SK-N-SH treated with all-trans-retinoic acid at 6 μM for 48 hours (cell line): ENCODE measurements at regions not wholly inside any gene's neighbourhood (a gene's known extent, or its start where the extent isn't known, plus 50 kb on each side); places are given as distances from the start of the nearest gene placed in this dataset.

Experiments used
- GLIS3 ChIP-seq: fragments of 250-450 bp; sonication (Bioruptor Pico); IDR thresholded peaks from 2 replicates; pipeline ENCODE4 v1.5.0; 2020; ENCODE audit warnings: mild to moderate bottlenecking, moderate library complexity
- ZC3H10 ChIP-seq: fragments of 250-450 bp; sonication (Bioruptor Pico); IDR thresholded peaks from 2 replicates; pipeline ENCODE4 v1.5.1; 2021; ENCODE audit warnings: mild to moderate bottlenecking, moderate library complexity
- ZFP3 ChIP-seq: fragments of 250-450 bp; sonication (Bioruptor Pico); IDR thresholded peaks from 2 replicates; pipeline ENCODE4 v1.5.0; 2020; ENCODE audit warnings: mild to moderate bottlenecking, moderate library complexity
- TF ChIP-seq, protein P1 (sequence below): fragments of 250-450 bp; sonication (Bioruptor Pico); IDR thresholded peaks from 2 replicates; pipeline ENCODE4 v1.5.1; 2021; ENCODE audit warnings: mild to moderate bottlenecking, moderate library complexity
- TF ChIP-seq, protein P2 (sequence below): fragments of 250-450 bp; sonication (Bioruptor Pico); IDR thresholded peaks from 2 replicates; pipeline ENCODE4 v1.8.0; 2021; ENCODE audit warnings: low read depth, mild to moderate bottlenecking, moderate library complexity, borderline replicate concordance
- TF ChIP-seq, protein P3 (sequence below): fragments of 250-450 bp; sonication (Bioruptor Pico); IDR thresholded peaks from 2 replicates; pipeline ENCODE4 v1.8.0; 2020; ENCODE audit warnings: mild to moderate bottlenecking, moderate library complexity, borderline replicate concordance

DNA sequence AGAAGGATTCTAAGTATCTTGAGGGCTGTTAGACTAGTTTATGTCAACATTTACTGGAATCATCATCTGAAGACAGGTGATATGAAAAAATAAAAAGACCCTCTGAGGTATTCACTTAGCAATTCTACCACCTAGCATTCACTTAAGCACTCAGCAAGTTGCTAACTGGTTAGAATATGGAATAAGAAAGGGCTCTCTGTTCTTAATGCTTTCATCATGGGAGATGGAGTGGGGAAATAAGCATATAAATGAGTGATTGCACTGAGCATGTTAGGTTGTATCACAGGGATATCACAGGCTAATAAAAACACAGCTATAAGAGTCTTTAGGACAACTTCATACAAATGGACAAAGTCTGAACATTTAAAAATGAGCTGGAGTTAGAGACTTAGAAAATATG, 1238.8 kb downstream of the CDH11 start:
- TF ChIP-seq, protein P1, sequence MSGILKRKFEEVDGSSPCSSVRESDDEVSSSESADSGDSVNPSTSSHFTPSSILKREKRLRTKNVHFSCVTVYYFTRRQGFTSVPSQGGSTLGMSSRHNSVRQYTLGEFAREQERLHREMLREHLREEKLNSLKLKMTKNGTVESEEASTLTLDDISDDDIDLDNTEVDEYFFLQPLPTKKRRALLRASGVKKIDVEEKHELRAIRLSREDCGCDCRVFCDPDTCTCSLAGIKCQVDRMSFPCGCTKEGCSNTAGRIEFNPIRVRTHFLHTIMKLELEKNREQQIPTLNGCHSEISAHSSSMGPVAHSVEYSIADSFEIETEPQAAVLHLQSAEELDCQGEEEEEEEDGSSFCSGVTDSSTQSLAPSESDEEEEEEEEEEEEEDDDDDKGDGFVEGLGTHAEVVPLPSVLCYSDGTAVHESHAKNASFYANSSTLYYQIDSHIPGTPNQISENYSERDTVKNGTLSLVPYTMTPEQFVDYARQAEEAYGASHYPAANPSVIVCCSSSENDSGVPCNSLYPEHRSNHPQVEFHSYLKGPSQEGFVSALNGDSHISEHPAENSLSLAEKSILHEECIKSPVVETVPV (CRISPR knock-in tag), result no peak
- TF ChIP-seq ZFP3 (CRISPR knock-in tag) (no peak), ZC3H10 (no peak), GLIS3 (CRISPR knock-in tag) (no peak)
- TF ChIP-seq, protein P2, sequence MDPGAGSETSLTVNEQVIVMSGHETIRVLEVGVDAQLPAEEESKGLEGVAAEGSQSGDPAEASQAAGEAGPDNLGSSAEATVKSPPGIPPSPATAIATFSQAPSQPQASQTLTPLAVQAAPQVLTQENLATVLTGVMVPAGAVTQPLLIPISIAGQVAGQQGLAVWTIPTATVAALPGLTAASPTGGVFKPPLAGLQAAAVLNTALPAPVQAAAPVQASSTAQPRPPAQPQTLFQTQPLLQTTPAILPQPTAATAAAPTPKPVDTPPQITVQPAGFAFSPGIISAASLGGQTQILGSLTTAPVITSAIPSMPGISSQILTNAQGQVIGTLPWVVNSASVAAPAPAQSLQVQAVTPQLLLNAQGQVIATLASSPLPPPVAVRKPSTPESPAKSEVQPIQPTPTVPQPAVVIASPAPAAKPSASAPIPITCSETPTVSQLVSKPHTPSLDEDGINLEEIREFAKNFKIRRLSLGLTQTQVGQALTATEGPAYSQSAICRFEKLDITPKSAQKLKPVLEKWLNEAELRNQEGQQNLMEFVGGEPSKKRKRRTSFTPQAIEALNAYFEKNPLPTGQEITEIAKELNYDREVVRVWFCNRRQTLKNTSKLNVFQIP (CRISPR knock-in tag), result no peak
- TF ChIP-seq, protein P3, sequence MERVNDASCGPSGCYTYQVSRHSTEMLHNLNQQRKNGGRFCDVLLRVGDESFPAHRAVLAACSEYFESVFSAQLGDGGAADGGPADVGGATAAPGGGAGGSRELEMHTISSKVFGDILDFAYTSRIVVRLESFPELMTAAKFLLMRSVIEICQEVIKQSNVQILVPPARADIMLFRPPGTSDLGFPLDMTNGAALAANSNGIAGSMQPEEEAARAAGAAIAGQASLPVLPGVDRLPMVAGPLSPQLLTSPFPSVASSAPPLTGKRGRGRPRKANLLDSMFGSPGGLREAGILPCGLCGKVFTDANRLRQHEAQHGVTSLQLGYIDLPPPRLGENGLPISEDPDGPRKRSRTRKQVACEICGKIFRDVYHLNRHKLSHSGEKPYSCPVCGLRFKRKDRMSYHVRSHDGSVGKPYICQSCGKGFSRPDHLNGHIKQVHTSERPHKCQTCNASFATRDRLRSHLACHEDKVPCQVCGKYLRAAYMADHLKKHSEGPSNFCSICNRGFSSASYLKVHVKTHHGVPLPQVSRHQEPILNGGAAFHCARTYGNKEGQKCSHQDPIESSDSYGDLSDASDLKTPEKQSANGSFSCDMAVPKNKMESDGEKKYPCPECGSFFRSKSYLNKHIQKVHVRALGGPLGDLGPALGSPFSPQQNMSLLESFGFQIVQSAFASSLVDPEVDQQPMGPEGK (CRISPR knock-in tag), result no peak
